ENCODE measurements at regions not wholly inside any gene's neighbourhood (a gene's known extent, or its start where the extent isn't known, plus 50 kb on each side); places are given as distances from the start of the nearest gene placed in this dataset.

- TF ChIP-seq EZH2 (IDR thresholded peaks at IDR 0.05; ENCODE audit: borderline replicate concordance): no peak
- no peak for TF ChIP-seq EZH2phosphoT487 (IDR thresholded peaks at IDR 0.05; ENCODE audit: low read depth, severe bottlenecking, unreplicated experiment)
- TF ChIP-seq CTCF (IDR thresholded peaks at IDR 0.05; ENCODE audit: poor library complexity): no peak
- H3K36me3 ChIP-seq (replicated peaks; ENCODE audit: insufficient read depth, low read depth): no peaks in the 10 kb centered on the region
- H4K20me1 ChIP-seq (ENCODE audit: insufficient read depth, poor library complexity, severe bottlenecking): no peaks in the 10 kb centered on the region
- no peak overlapping the region for H3K4me3 ChIP-seq
- no peaks in the 10 kb centered on the region for H3K27me3 ChIP-seq
- no peaks in the 10 kb centered on the region for H3K4me1 ChIP-seq (ENCODE audit: insufficient read depth)
- H2AFZ ChIP-seq: no peak overlapping the region
- H3K79me2 ChIP-seq: no peaks in the 10 kb centered on the region
- 97% methylated on average over 13 of the region's 13 CpGs for WGBS (ENCODE audit: low lambda C conversion rate, missing lambda C conversion rate)
- no peaks in the 10 kb centered on the region for H3K9me2 ChIP-seq (replicated peaks; ENCODE audit: insufficient read depth)
- no peaks in the 10 kb centered on the region for H3K9me3 ChIP-seq (ENCODE audit: low read depth)
- no peak for DNase-seq (ENCODE audit: low spot score)
- peak overlapping the region; percentile 3 for H3K27ac ChIP-seq
- H3K4me2 ChIP-seq: no peak overlapping the region
Measured at GRCh38 chr14:85438001-85438400, 91.9 kb upstream of the FLRT2 start.

GRCh38 chr14:85438481-85438942, 91.4 kb upstream of the FLRT2 start:
- Histone ChIP-seq H3K79me2 (no peaks in the 10 kb centered on the region), H2AFZ (no peak overlapping the region), H4K20me1 (ENCODE audit: insufficient read depth, poor library complexity, severe bottlenecking) (no peaks in the 10 kb centered on the region), H3K4me3 (no peak overlapping the region), H3K9me3 (ENCODE audit: low read depth) (no peaks in the 10 kb centered on the region), H3K4me1 (ENCODE audit: insufficient read depth) (no peaks in the 10 kb centered on the region), H3K9me2 (replicated peaks; ENCODE audit: insufficient read depth) (no peaks in the 10 kb centered on the region), H3K4me2 (no peak overlapping the region), H3K27ac (no peak overlapping the region), H3K27me3 (no peaks in the 10 kb centered on the region), H3K36me3 (replicated peaks; ENCODE audit: insufficient read depth, low read depth) (no peaks in the 10 kb centered on the region)
- DNase-seq (ENCODE audit: low spot score): no peak
- WGBS (ENCODE audit: low lambda C conversion rate, missing lambda C conversion rate): 92% methylated on average over 4 of the region's 4 CpGs
- no peak for TF ChIP-seq EZH2 (IDR thresholded peaks at IDR 0.05; ENCODE audit: borderline replicate concordance)

- no peaks in the 10 kb centered on the region for H3K79me2 ChIP-seq
- H3K4me3 ChIP-seq: no peak overlapping the region
- H3K9me3 ChIP-seq (ENCODE audit: low read depth): no peaks in the 10 kb centered on the region
- H4K20me1 ChIP-seq (ENCODE audit: insufficient read depth, poor library complexity, severe bottlenecking): no peaks in the 10 kb centered on the region
- no peak for DNase-seq (ENCODE audit: low spot score)
- WGBS (ENCODE audit: low lambda C conversion rate, missing lambda C conversion rate): 74% methylated on average over 4 of the region's 4 CpGs
- no peak overlapping the region for H3K27ac ChIP-seq
- no peak overlapping the region for H3K4me2 ChIP-seq
- no peak overlapping the region for H2AFZ ChIP-seq
- H3K4me1 ChIP-seq (ENCODE audit: insufficient read depth): no peaks in the 10 kb centered on the region
- no peaks in the 10 kb centered on the region for H3K9me2 ChIP-seq (replicated peaks; ENCODE audit: insufficient read depth)
- H3K36me3 ChIP-seq (replicated peaks; ENCODE audit: insufficient read depth, low read depth): no peaks in the 10 kb centered on the region
- TF ChIP-seq EZH2 (IDR thresholded peaks at IDR 0.05; ENCODE audit: borderline replicate concordance) (no peak), CTCF (IDR thresholded peaks at IDR 0.05; ENCODE audit: poor library complexity) (no peak), EZH2phosphoT487 (IDR thresholded peaks at IDR 0.05; ENCODE audit: low read depth, severe bottlenecking, unreplicated experiment) (no peak)
- no peaks in the 10 kb centered on the region for H3K27me3 ChIP-seq
Measured at GRCh38 chr14:85439696-85440328, 90.1 kb upstream of the FLRT2 start.

- H3K4me3 ChIP-seq: no peak overlapping the region
- no peak overlapping the region for H2AFZ ChIP-seq
- no peak overlapping the region for H3K27ac ChIP-seq
- H3K4me2 ChIP-seq: no peak overlapping the region
- no peaks in the 10 kb centered on the region for H3K27me3 ChIP-seq
- H3K36me3 ChIP-seq (replicated peaks; ENCODE audit: insufficient read depth, low read depth): no peaks in the 10 kb centered on the region
- H3K4me1 ChIP-seq (ENCODE audit: insufficient read depth): no peaks in the 10 kb centered on the region
- WGBS (ENCODE audit: low lambda C conversion rate, missing lambda C conversion rate): 71% methylated on average over 2 of the region's 2 CpGs
- TF ChIP-seq EZH2 (IDR thresholded peaks at IDR 0.05; ENCODE audit: borderline replicate concordance) (no peak), CTCF (IDR thresholded peaks at IDR 0.05; ENCODE audit: poor library complexity) (no peak), EZH2phosphoT487 (IDR thresholded peaks at IDR 0.05; ENCODE audit: low read depth, severe bottlenecking, unreplicated experiment) (no peak)
- H4K20me1 ChIP-seq (ENCODE audit: insufficient read depth, poor library complexity, severe bottlenecking): no peaks in the 10 kb centered on the region
- H3K79me2 ChIP-seq: no peaks in the 10 kb centered on the region
- DNase-seq (ENCODE audit: low spot score): no peak
- no peaks in the 10 kb centered on the region for H3K9me3 ChIP-seq (ENCODE audit: low read depth)
- no peaks in the 10 kb centered on the region for H3K9me2 ChIP-seq (replicated peaks; ENCODE audit: insufficient read depth)
Measured at GRCh38 chr14:85441909-85442643, 87.9 kb upstream of the FLRT2 start.
